ENCODE measurements at regions not wholly inside any gene's neighbourhood (a gene's known extent, or its start where the extent isn't known, plus 50 kb on each side); places are given as distances from the start of the nearest gene placed in this dataset.

GRCh38 chr9:121564504-121565260, 65.0 kb upstream of the GGTA1 start:
- no peak overlapping the region for H3K56ac ChIP-seq (replicated peaks; ENCODE audit: insufficient read length, low read depth, low read length)
- FAIRE-seq: no peak
- H3K18ac ChIP-seq (ENCODE audit: extremely low read depth, low read length): no peak overlapping the region
- H2BK20ac ChIP-seq (ENCODE audit: low read length): no peak overlapping the region
- 90% methylated on average over 11 of the region's 11 CpGs; no CpG with 5 or more reads in 1 of the 2 experiments for WGBS, 2 experiments (ENCODE audit: extremely low coverage in 1 of 2, insufficient coverage in 1 of 2, insufficient read length in 1 of 2, insufficient replicate concordance in 2 of 2, low coverage in 1 of 2, low lambda C conversion rate in 2 of 2, missing lambda C conversion rate in 1 of 2)
- H3K4me3 ChIP-seq (ENCODE audit: extremely low read depth in 1 of 4, insufficient read depth in 2 of 4, low read depth in 3 of 4, low read length in 4 of 4): no peak overlapping the region
- H3K27ac ChIP-seq (ENCODE audit: low read depth, low read length): no peak overlapping the region
- no peak overlapping the region for H3K4ac ChIP-seq (replicated peaks; ENCODE audit: insufficient read length, low read depth, low read length)
- H2BK12ac ChIP-seq (ENCODE audit: low read depth, low read length): no peak overlapping the region
- no peak overlapping the region for H4K91ac ChIP-seq (replicated peaks; ENCODE audit: insufficient read length, low read length)
- H4K5ac ChIP-seq (ENCODE audit: insufficient read length, low read depth, low read length): no peak overlapping the region
- H2AFZ ChIP-seq (ENCODE audit: low read length): no peak overlapping the region
- no peak overlapping the region for H2BK5ac ChIP-seq (ENCODE audit: low read depth, low read length)
- no peaks in the 10 kb centered on the region for H4K20me1 ChIP-seq (replicated peaks in 1 of 2; ENCODE audit: control insufficient read depth in 1 of 2, insufficient read depth in 2 of 2, low read length in 2 of 2)
- H2AK5ac ChIP-seq (ENCODE audit: low read depth, low read length): no peak overlapping the region; the same call in 1 of the 2 replicates
- no peak overlapping the region for H3K9ac ChIP-seq (replicated peaks in 1 of 4; ENCODE audit: extremely low read depth in 1 of 4, low read depth in 3 of 4, low read length in 3 of 4)
- DNase-seq (ENCODE audit: low read depth in 1 of 2, low spot score in 2 of 2): no peak
- no peak overlapping the region for H2BK120ac ChIP-seq (replicated peaks; ENCODE audit: low read depth, low read length)
- no peaks in the 10 kb centered on the region for H3K36me3 ChIP-seq (ENCODE audit: control insufficient read depth in 2 of 4, insufficient read depth in 4 of 4, low read length in 3 of 4)
- H3K4me1 ChIP-seq (replicated peaks in 1 of 4; ENCODE audit: control insufficient read depth in 3 of 4, insufficient read depth in 4 of 4, low read length in 3 of 4): peaks cover 0 to 12% (median 0%) of the 10 kb centered on the region in 4 experiments; a peak in 3 of 7 replicates
- no peak overlapping the region for H3K14ac ChIP-seq (ENCODE audit: insufficient read length)
- H3K23me2 ChIP-seq (ENCODE audit: low read depth, low read length): no peaks in the 10 kb centered on the region
- H3K9me3 ChIP-seq (ENCODE audit: insufficient read depth in 2 of 2, low read depth in 1 of 2, low read length in 1 of 2): no peaks in the 10 kb centered on the region
- H2BK15ac ChIP-seq (ENCODE audit: low read length): no peak overlapping the region
- ChIA-PET POLR2A (ENCODE audit: partially characterized antibody) (no interaction called here), CTCF (ENCODE audit: partially characterized antibody) (interaction anchor here (1.0 to 7.7 kb wide), 4 partner anchors 8 to 45 kb away, joined by 3 to 57 read pairs (median 3); no protein-coding TSS in a partner anchor)
- H4K8ac ChIP-seq (ENCODE audit: extremely low read depth, insufficient read depth, low read length): no peak overlapping the region
- no peaks in the 10 kb centered on the region for H3K27me3 ChIP-seq (replicated peaks in 1 of 4; ENCODE audit: control insufficient read depth in 3 of 4, extremely low read depth in 1 of 4, insufficient read depth in 3 of 4, low read length in 3 of 4)
- no peak overlapping the region for H3K23ac ChIP-seq (ENCODE audit: insufficient read length)
- H3K4me2 ChIP-seq (ENCODE audit: insufficient read depth in 1 of 2, low read depth in 2 of 2, low read length in 2 of 2): no peak overlapping the region
- H3K79me2 ChIP-seq (ENCODE audit: control insufficient read depth in 1 of 2, insufficient read depth in 2 of 2, low read length in 2 of 2): no peaks in the 10 kb centered on the region
- H3K79me1 ChIP-seq (ENCODE audit: low read depth, low read length): no peaks in the 10 kb centered on the region
- TF ChIP-seq POU5F1 (IDR thresholded peaks at IDR 0.05; ENCODE audit: low read depth, low read length) (no peak), EP300 (IDR thresholded peaks at IDR 0.05; ENCODE audit: borderline replicate concordance in 1 of 2, low read depth in 2 of 2, low read length in 2 of 2) (no peak), YY1 (IDR thresholded peaks at IDR 0.05; ENCODE audit: low read depth, low read length) (no peak)
